ENCODE measurements at regions not wholly inside any gene's neighbourhood (a gene's known extent, or its start where the extent isn't known, plus 50 kb on each side); places are given as distances from the start of the nearest gene placed in this dataset.

DNA sequence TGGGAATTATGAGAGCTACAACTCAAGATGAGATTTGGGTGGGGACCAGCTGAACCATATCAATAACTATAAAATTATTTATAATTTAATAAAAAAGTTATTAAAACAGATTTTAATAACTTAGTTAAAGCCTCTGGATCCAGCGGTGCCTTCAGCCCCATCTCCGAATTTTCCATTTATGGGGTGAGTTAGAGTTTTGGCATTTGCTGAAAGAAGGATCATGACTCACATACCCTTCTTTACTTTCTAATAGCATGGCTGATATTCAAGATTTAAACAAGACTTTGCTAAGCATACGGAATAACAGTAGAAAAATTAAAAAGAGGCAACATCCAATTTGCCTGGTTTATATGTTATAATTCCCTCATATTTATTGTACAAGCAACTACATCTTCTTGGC is 94.5 kb downstream of the RDH14 start:
- no peak for DNase-seq

DNA sequence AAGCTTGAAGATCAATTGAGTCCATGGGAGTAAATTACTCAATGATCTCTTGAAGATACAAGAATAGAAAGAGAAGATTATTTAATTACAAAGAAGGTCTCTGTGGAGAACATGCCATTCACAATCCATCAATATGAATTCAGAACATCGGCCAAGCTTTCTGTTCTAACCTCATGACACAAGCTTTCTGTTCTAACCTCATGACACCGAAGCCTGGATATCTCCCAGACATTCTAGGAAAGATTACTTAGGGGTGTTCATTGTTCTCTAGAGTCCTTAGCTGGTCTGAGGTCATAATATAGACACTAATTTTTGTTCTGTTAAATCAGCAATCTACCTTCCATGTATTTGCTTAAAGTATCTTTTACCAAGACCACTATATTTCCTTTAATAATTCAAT is 95.5 kb downstream of the RDH14 start:
- no peak for DNase-seq

DNA sequence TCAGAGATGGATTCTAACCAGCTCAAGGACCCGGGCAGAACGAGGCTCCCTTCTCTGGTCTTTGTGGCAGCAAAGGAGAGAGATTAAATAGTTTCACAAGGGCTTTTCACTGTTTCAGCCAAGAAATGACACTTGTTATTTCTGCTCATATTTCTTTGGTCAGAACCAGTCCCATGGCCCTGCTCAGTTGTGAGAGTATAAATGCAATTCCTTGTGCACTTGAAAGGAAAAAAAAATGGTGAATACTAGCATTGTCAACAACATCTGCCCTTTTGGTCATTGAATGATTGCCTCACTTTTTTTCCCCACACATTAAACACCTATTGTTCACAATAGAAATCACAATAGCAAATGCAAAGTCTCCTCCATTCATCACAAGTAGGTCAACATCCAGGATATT is 104.4 kb downstream of the RDH14 start:
- DNase-seq, result no peak

DNA sequence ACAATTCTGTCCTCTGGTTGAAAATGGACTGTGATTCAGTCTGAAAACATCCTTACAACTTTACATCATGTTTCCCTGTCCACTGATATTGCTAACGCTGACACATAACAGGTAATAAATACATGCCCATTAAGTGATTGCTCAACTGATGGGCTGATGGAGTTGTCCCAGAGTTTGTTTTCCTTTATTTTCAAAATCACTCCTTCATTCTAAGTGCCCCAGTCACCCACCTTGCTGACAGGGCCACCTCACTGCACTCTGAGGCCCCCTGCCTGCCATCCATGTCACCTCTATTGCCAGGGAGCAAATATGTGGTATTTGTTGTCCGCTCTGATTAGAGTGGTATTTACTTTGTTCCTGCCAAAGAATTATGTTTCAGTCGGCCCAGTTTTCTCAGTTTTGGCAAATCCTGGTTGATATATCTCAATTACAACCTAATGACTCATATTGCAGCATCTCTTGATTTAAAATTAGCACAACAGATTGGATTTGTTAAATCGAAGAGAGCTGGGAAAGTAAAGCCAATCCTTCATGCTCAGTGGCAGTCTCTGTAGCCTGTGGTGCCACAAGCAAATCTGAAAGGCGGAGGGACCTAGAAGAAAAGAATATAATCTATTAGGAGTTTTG is 105.1 kb downstream of the RDH14 start:
- DNase-seq, result peak; percentile 90

DNA sequence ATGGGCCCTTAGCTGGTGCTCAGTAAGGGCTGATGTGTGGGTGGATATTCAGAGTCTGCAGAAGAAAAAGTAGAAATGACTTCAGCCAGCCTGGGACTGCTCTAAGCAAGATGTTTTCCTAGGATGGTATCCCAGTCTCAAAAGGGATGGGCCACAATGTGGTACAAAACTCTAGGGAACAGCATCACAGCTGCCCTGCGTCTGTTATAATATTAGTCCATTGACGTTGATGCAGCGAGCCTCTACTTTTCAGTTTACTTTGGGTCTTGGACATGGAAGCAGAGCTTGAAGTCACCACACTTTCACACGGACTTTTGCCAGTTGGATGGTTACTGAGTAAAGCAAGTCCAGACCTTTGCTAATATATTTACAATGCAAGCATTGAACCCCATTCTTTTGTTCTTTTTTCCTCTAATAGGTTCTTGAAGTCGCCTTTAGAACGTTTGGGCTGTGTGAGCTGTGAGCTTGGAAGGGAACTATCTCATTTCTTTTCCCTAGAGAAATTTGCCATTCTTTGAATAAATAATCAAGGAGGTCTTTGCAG is 105.7 kb downstream of the RDH14 start:
- DNase-seq, result no peak

DNA sequence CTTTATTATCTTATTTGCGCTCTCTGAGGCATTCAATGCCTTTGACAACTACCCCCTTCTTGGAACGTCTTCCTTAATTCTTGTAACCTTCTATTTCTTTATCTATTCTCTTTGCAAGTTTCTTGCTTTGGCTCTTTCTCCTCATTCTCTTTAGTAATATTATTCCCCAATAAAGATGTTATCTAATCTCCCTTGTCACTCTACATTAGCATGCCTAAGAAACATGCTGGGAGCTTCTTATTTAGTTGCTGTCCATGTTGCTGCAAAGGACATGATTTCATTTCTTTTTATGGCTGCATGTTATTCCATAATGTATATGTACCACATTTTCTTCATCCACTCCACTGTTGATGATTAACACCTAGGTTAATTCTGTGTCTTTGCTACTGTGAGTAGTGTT is 113.7 kb downstream of the RDH14 start:
- DNase-seq, result no peak

DNA sequence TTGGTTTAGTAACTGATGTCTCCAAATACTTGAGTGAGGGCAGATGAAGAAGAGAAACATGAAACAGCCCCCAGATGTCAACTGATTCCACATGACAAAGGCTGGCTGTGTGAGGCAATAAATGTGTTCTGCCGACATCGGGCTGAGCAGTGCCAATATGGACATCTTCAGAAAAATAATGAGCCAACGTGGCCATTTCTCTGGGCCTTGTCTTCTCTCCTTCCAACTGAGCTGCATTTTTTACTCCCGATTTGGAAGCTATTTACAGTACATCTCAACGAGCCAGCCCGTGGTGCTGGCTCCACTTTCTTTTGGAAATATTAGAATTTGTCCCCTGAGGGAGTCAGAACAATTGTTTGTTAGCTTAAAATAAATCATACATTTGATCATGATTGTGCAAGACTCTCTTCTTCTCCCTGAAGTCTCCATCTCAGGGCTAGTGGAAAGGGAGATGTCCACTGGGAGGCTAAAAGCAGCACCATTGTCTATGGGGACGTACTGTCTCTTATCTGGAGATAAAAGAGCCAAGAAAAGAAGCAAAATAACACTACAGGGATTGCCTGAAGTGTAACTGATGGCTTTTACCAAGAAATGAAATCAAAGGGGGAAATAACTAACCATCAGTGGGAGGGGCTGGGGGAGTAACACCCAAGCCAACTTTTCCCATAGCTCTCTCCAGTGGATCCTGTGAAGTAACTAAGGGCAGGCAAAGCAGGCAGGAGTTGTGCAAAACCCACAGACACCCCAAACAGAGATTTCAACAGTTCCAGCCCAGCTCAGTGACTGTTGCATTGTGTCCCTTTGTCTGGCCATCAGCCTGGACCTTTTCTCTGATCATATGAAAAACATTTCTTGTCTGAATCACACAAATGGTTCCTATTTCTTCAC is 114.8 kb downstream of the RDH14 start:
- DNase-seq, result no peak

DNA sequence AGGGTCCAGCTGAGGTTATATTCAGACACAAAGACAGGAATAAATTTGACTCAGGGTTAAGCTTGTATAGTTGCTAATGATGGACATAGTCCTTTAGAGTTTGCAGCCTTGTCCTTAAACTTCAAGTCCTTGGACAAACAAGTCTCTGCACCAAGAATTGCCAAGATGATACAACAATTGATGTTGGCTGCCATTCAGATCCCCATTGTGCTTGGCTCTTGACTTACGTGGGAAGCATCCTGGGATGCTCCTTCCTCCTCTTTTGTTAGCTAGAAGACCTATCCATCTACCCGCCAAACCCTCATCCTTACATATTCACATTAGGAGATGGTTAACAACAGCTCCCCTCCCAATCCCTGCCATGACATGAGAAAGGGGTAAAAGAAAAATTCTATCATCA is 115.6 kb downstream of the RDH14 start:
- no peak for DNase-seq

DNA sequence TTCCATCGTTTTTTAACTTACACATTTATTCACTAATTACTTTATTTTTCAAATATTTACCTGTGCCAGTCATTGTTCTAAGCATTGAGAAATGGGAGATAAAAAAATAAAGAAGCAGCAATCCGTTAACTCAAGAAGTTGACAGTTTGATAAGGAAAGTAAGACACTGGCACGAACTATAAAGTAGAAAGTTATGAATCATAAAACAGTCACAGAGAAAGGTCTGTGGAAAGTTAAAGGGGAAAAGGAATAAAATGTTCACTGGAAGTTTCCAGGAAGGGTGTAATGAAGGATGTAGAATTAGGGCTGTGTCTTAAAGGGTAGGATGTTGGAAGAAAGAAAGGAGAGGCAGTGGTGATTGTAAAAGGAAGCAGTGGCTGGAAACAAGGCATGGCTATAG is 118.9 kb downstream of the RDH14 start:
- DNase-seq, result no peak

DNA sequence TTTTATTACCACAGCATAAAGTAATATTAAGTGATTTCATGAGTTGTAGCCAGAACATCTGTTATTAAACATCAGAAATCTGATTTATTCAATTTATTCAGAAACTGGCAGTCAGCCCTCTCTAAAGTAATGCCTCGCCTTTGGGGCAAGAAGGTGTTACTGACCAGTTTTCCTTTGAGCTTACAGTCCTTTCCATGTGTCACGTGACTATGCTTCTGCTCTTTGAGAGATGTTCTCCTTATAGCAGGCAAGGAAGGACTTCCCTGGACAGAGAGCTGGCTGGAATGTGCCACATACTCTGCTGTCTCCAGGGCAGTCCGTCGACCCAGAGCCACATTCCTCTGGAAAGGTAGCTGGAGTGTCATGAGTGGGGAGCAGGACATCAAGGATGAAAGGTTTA is 119.7 kb downstream of the RDH14 start:
- no peak for DNase-seq

DNA sequence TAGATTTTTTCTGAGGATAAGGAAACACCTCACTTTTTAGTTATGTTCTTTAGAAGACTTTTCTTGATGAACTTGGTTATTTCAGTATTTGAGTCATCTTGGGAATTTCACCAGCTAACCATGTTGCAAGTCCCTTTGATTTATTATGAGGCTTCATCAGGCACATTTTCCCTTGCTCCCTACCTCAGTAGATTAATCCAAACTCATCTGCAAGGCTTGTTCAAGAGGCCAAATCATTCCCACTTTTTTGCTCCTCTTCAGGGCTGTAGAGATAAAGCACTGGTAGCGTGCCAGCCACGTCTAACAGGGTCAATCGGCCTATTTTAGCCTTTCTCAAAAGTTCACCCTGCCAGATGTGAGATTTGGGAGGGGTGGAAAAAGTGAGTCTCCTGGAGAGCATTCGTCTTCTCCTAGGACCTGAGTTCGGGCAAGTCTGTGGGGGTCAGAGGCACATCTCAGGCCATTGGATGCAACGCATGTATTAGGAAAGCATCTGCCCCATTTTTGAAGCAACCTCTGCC is 120.3 kb downstream of the RDH14 start:
- peak; percentile 92 for DNase-seq

DNA sequence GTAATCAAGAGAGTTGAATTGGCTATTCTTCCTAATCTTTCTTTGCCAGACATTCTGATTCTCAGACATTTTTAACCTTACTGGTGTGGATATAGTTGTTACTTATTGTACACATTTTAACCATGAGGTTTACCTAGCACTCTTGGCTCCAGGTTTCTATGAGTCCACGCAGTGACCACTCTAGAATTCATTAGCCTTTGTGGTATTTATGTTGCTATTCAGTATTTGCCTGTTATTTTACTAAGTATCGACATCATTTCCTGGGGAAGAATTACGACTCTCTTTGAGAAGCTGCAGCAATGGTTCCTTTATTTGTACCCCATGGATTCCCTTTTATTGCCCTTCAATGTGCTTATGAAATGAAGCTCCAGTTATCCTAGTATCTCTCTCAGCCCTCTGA is 120.7 kb downstream of the RDH14 start:
- no peak for DNase-seq

DNA sequence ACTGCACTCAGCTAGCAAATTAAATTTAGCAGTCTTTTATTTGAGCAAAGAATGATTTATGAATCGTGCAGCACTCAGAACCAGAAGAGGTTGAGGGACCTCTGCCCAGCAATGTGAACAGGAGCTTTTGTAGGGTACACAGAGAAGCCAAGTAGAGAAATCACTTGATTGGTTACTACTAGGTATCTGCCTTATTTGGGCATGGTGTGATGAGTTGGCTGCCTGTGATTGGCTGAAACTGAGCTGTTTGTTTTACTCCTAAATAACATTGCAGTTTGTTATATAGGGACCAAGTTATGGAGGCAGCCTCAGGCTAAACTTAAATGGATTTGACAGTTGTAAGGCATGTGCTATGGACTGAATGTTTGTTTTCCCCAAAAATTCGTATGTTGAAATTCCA is 122.5 kb downstream of the RDH14 start:
- no peak for DNase-seq

DNA sequence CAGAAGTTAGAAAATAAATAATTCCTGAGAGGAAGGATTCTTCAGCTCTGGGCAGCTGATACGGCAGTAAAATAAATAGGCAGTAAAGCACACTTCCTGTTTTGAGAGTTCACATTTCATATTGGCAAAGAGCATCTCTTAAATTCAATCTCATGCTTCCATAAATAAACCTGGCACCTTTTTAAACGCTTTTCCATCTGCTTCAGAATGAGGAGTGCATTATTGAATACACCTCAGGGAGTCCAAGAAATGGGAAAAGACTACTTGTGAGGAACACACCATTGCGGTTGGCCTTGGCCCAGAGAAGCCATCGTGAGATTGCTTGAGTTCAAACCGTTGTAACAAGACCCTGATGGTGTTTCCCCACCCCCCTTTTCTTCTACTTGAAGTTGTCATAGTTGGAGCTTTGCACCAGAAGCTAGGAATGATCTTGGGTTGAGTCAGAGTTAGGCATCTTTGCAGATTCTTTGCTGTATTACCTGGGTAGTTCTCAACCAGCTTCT is 123.9 kb downstream of the RDH14 start:
- peak; percentile 81 for DNase-seq

DNA sequence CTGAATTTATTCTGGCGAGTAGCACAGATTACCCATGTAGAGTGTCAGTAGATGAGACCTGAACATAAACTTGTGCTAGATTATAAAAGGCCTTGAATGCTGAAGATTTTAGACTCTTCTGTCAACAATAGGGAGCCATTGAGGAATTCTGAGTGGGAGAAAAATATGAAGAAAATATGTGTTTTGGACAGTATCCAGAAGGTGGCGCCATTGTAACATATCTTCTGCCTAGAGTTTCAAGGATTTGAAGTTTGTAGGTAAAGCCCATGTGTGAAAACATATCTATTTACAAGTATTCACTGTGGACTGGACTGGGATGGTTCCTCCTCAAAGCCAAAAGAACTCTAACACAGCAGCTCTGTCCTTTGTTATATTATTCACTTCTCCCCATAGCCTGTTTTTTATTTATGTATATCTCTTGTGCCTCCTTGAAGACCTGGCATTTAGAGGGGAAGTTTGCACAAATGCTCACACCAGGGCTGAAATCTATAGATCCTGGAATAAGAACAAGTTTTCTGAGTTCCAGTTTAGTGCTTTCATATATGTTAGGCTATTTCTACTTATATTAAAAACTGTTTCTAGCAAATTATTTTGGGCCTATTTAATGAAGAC is 124.9 kb downstream of the RDH14 start:
- DNase-seq, result peak; percentile 77

DNA sequence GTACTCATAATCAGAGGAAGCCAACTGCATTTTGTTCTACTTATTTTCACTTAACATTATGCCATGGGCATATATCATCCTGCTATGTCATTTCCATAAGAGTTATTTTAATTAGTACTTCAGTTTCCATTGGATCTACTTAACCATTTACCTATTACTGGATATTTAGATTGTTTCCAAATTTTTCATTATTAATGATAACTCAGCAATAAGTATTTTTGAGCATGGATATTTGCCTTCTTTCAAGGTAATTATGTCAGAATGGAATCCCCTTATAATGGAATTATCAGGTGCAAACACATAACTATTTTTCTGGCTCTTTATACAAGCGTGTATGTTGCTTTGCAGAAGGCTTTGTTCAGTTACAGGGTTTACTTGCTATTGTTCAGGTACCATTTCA is 126.6 kb downstream of the RDH14 start:
- DNase-seq, result no peak

DNA sequence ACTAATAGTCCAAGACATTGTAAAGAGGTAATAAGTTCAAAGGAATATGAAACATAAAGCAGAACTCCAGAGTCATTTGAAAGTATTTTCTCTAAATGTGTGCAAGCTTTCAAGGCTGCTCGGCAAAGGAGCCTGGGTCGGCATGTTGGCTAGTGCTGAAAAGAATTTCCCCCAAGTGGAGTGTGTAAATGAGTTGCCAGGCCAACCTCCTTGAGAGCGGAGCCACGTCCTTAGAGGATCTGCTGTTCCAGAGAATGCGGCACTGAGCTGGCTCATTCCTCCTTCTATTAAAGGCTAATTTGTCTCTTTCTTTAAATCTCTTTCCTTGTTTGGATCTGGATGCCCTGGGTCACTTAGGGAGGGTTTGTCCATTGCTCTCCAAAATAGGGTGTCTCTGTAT is 127.5 kb downstream of the RDH14 start:
- DNase-seq, result peak; percentile 50

DNA sequence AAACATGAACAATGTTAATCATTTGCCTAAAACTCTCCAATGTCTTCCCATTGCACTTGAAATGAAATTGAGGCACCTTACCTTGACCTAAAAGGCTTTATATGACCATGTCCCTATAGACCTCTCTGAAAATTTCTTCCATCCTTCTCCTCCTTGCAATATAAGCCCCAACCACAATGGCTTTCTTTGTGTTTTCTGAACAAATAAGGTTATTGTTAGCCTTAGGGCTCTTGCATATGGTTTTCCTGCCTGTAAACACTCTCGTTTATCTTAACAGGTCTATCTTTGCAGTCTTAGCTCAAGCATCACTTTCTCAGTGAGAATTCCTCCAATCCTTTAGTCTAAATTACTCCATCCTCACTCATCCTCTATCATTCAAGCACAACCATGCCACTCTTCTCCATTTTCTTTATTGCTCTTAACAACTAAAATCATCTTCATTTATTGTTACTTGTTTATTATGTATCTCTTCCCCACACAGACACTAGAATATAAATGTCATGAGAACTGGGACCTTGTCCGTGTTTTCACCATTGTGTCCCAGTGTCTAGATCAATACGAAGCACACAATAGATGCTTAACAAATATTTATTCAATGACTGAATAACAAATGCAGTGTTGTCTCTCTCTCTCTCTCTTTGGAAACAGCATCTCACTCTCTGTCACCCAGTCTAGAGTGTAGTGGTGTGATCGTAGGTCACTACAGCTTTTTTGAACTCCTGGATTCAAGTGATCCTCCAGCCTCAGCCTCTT is 129.3 kb downstream of the RDH14 start:
- no peak for DNase-seq

DNA sequence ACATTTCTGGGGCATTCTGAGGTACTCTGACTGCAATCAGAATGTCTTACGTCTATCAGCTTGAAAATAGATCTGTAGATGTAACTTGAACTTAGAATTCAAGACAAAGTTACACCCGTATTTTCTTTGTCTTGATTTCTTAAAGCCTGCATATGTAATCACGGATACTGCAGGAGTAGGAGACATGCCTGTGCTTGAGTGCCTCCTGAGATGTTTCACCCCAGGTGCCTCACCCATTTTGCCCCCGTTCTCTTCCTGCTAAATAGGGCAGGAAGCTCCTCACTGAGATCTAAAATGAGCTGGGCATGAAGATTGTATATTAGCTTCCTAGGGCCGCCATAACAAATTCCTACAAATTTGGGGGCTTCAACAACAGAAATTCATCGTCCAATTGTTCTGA is 131.9 kb downstream of the RDH14 start:
- DNase-seq, result no peak

DNA sequence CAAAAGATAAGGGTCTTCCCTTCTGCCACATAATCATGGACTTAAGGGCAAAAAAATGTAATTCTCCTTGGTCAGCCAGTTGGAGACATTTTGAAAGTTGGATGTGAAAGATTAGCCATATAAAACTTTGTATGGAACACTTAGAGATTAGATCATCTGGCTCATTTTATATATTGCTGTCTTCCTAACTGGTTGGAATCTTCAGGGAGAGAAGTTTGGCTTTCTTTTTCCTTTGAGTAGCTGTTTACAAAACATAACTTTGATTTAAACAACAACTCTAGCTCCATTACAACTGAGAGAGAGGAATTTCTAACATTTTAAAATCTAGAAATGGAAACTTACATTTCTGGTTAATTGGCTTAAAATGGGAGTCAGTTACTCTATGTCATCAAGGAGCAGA is 132.7 kb downstream of the RDH14 start:
- no peak for DNase-seq

DNA sequence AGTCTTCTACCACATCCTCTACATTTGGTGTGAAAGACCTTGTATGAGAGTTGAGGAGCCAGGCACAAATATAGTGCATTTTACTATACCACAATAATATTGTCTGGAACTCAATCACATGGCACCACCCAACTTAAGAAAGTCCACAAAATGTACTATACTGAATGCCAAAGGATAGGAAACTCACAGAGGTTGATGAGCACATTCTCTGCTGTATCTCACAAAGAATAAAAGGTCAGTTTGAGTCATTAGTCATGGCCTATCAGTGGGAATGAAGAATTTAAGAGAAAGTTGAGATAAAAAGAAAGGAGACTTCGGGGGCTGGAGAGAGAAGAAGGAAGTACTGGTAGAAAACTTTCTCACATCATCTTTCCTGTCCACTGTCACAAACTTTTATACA is 134.3 kb downstream of the RDH14 start:
- DNase-seq, result no peak

DNA sequence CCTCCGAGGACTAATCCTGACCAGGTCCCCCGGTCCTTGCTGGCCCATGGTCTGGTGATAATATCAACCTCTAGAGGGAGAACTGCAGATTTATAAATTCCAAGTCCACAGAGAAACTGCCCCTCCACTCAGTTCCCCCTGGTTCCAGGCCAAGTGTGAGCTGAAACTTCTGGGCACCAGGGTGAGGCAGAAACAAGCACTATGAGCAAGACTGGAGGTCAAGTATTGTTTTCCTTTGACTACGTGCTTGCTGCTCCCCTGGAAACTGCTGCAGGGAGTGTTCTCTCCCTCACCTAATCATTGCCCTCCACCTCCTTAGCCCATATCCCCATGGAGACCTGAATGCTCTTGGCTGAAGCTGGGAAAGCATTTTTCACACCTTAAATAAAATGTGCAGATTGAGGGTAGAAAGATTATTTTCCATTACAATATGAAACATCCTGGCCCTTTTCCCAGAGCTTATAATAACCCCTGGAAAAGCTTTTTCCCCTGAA is 135.2 kb downstream of the RDH14 start:
- DNase-seq, result peak; percentile 29

DNA sequence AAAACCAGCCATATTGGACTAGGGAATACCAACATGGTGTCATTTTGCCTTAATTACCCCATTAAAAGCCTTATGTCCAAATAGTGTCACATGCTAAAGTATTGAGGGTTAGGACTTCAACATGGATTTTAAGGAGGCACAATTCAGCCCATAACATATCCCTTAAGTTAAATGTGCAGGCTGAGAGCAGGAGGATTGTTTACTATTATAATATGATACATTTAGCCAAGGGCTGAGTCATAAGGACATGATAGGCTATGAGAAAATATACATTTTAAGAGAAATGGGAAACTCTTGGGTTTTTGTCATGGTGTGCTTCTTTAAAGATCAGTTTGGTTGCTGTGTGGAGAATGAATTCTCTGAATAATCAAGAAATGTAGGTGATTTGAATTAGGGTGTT is 136.8 kb downstream of the RDH14 start:
- DNase-seq, result no peak
